ENCODE measurements at regions not wholly inside any gene's neighbourhood (a gene's known extent, or its start where the extent isn't known, plus 50 kb on each side); places are given as distances from the start of the nearest gene placed in this dataset.

GRCh38 chr11:115919341-115920091 lies 415.3 kb upstream of the CADM1 start:
- TF ChIP-seq, protein P1, sequence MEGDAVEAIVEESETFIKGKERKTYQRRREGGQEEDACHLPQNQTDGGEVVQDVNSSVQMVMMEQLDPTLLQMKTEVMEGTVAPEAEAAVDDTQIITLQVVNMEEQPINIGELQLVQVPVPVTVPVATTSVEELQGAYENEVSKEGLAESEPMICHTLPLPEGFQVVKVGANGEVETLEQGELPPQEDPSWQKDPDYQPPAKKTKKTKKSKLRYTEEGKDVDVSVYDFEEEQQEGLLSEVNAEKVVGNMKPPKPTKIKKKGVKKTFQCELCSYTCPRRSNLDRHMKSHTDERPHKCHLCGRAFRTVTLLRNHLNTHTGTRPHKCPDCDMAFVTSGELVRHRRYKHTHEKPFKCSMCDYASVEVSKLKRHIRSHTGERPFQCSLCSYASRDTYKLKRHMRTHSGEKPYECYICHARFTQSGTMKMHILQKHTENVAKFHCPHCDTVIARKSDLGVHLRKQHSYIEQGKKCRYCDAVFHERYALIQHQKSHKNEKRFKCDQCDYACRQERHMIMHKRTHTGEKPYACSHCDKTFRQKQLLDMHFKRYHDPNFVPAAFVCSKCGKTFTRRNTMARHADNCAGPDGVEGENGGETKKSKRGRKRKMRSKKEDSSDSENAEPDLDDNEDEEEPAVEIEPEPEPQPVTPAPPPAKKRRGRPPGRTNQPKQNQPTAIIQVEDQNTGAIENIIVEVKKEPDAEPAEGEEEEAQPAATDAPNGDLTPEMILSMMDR (IDR thresholded peaks at IDR 0.05; ENCODE audit: low read length), result no peak
- no peak for TF ChIP-seq EZH2 (IDR thresholded peaks at IDR 0.05; ENCODE audit: borderline replicate concordance, low read length)
- no peaks in the 10 kb centered on the region for H3K79me2 ChIP-seq (ENCODE audit: insufficient read depth, low read length)
- no peaks in the 10 kb centered on the region for H3K9me2 ChIP-seq (ENCODE audit: low read depth, low read length)
- H3F3A ChIP-seq (ENCODE audit: insufficient read depth, low read length), result no peaks in the 10 kb centered on the region
- H3K4me1 ChIP-seq (ENCODE audit: insufficient read depth, low read length, severe bottlenecking), result no peaks in the 10 kb centered on the region
- H3K27me3 ChIP-seq (ENCODE audit: insufficient read depth, low read length), result no peaks in the 10 kb centered on the region
- no peak overlapping the region for H3K4me2 ChIP-seq (ENCODE audit: low read length)
- no peak overlapping the region for H3K9ac ChIP-seq (ENCODE audit: low read length)
- no peak overlapping the region for H3K27ac ChIP-seq (ENCODE audit: low read depth, low read length, poor library complexity, severe bottlenecking)
- no peaks in the 10 kb centered on the region for H3K36me3 ChIP-seq (ENCODE audit: insufficient read depth, low read length)
- no peaks in the 10 kb centered on the region for H4K20me1 ChIP-seq (ENCODE audit: insufficient read depth, low read length)
- no peak overlapping the region for H3K4me3 ChIP-seq (ENCODE audit: low read depth, low read length, poor library complexity, severe bottlenecking)
- H2AFZ ChIP-seq (ENCODE audit: low read length), result no peak overlapping the region
- no peaks in the 10 kb centered on the region for H3K9me3 ChIP-seq (ENCODE audit: low read length)

DNA sequence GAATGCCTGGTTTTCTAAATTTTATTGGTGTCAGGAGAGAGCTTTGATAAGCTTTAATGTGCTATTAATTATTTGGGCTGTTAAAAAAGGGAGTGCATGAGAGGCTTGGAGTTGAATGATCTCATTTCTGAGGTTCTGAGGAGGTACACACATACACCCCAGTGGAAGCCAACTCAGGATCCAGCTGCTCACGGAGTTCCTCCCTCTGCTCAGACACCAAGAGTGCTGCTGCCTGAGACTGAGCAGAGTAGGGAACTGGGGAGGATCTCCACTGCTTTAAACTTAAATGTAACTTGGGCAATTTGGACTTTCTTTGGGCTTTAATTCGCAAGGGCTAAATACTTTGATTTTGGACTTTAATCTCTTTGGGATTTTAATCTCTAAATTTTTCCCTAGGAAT lies 414.4 kb upstream of the CADM1 start:
- no peaks in the 10 kb centered on the region for H3K4me1 ChIP-seq (ENCODE audit: insufficient read depth, low read length, severe bottlenecking)
- H3K9me2 ChIP-seq (ENCODE audit: low read depth, low read length), result no peaks in the 10 kb centered on the region
- no peak overlapping the region for H3K27ac ChIP-seq (ENCODE audit: low read depth, low read length, poor library complexity, severe bottlenecking)
- no peak overlapping the region for H3K4me3 ChIP-seq (ENCODE audit: low read depth, low read length, poor library complexity, severe bottlenecking)
- H3K9ac ChIP-seq (ENCODE audit: low read length), result no peak overlapping the region
- H3K9me3 ChIP-seq (ENCODE audit: low read length), result no peaks in the 10 kb centered on the region
- TF ChIP-seq EZH2 (IDR thresholded peaks at IDR 0.05; ENCODE audit: borderline replicate concordance, low read length), result no peak
- TF ChIP-seq, protein P1 (IDR thresholded peaks at IDR 0.05; ENCODE audit: low read length), result no peak
- H3F3A ChIP-seq (ENCODE audit: insufficient read depth, low read length), result no peaks in the 10 kb centered on the region
- H3K27me3 ChIP-seq (ENCODE audit: insufficient read depth, low read length), result no peaks in the 10 kb centered on the region
- no peaks in the 10 kb centered on the region for H3K79me2 ChIP-seq (ENCODE audit: insufficient read depth, low read length)
- H3K36me3 ChIP-seq (ENCODE audit: insufficient read depth, low read length), result no peaks in the 10 kb centered on the region
- H4K20me1 ChIP-seq (ENCODE audit: insufficient read depth, low read length), result no peaks in the 10 kb centered on the region
- no peak overlapping the region for H3K4me2 ChIP-seq (ENCODE audit: low read length)
- no peak overlapping the region for H2AFZ ChIP-seq (ENCODE audit: low read length)

DNA sequence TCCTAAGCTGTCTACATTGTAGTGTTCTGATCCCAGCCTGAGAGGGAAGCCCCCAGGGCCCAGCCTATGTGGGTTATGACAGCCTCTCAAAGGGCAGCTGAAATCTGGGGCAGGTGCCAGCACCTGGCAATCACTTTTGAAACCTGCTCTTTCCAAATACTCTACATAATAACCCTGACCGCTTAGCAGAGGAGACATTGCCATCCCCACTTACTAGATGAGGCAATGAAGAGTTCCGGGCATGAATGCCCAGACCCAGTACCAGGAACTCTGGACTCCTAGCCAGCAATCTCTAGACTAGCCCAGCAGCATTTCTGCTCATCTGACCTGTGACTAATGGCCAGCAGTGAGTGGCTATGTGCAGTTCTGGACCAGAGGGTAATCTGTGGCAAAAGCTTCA lies 412.4 kb upstream of the CADM1 start:
- Histone ChIP-seq H3K4me1 (ENCODE audit: insufficient read depth, low read length, severe bottlenecking) (no peaks in the 10 kb centered on the region), H3K79me2 (ENCODE audit: insufficient read depth, low read length) (no peaks in the 10 kb centered on the region), H3K4me2 (ENCODE audit: low read length) (no peak overlapping the region), H3K27me3 (ENCODE audit: insufficient read depth, low read length) (no peaks in the 10 kb centered on the region), H3K9me2 (ENCODE audit: low read depth, low read length) (no peaks in the 10 kb centered on the region), H3F3A (ENCODE audit: insufficient read depth, low read length) (no peaks in the 10 kb centered on the region), H3K4me3 (ENCODE audit: low read depth, low read length, poor library complexity, severe bottlenecking) (no peak overlapping the region), H3K27ac (ENCODE audit: low read depth, low read length, poor library complexity, severe bottlenecking) (no peak overlapping the region), H3K36me3 (ENCODE audit: insufficient read depth, low read length) (no peaks in the 10 kb centered on the region), H3K9me3 (ENCODE audit: low read length) (no peaks in the 10 kb centered on the region), H3K9ac (ENCODE audit: low read length) (no peak overlapping the region), H4K20me1 (ENCODE audit: insufficient read depth, low read length) (no peaks in the 10 kb centered on the region), H2AFZ (ENCODE audit: low read length) (no peak overlapping the region)
- TF ChIP-seq, protein P1 (IDR thresholded peaks at IDR 0.05; ENCODE audit: low read length), result no peak
- TF ChIP-seq EZH2 (IDR thresholded peaks at IDR 0.05; ENCODE audit: borderline replicate concordance, low read length), result no peak

Data from OCI-LY1 (cell line).